ENCODE measurements at regions not wholly inside any gene's neighbourhood (a gene's known extent, or its start where the extent isn't known, plus 50 kb on each side); places are given as distances from the start of the nearest gene placed in this dataset.

- TF ChIP-seq POLR2AphosphoS5 (IDR thresholded peaks at IDR 0.05; ENCODE audit: low read depth, low read length): no peak
- no peak for TF ChIP-seq POLR2A (IDR thresholded peaks at IDR 0.05; ENCODE audit: low read depth, low read length)
- no peak for TF ChIP-seq TAF1 (IDR thresholded peaks at IDR 0.05; ENCODE audit: borderline replicate concordance, low read depth, low read length)
These were observed 147.0 kb upstream of the ZNF32 start for GRCh38 chr10:43795639-43796038.

Data from GM12892 (cell line).